ENCODE measurements at regions not wholly inside any gene's neighbourhood (a gene's known extent, or its start where the extent isn't known, plus 50 kb on each side); places are given as distances from the start of the nearest gene placed in this dataset.
"Not testable (repeated sequence)": the region's sequence is repeated elsewhere in the genome, so short reads cannot be mapped to it uniquely, and the experiment has no call there.

- DNase-seq (ENCODE audit: low spot score), result no peak
Observed at GRCh38 chr5:174489920-174490597, 234.3 kb upstream of the MSX2 start.

- DNase-seq (ENCODE audit: low spot score), result no peak
Observed at GRCh38 chr5:174490728-174491127, 233.7 kb upstream of the MSX2 start.

GRCh38 chr5:174491265-174491664, 233.1 kb upstream of the MSX2 start:
- no peak for DNase-seq (ENCODE audit: low spot score)

GRCh38 chr5:174491761-174492350, 232.5 kb upstream of the MSX2 start:
- DNase-seq (ENCODE audit: low spot score), result no peak

- no peak for DNase-seq (ENCODE audit: low spot score)
Observed at GRCh38 chr5:174493530-174493929, 230.9 kb upstream of the MSX2 start.

- DNase-seq (ENCODE audit: low spot score), result not testable (repeated sequence)
Observed at GRCh38 chr5:174497939-174498338, 226.4 kb upstream of the MSX2 start.

- not testable (repeated sequence) for DNase-seq (ENCODE audit: low spot score)
Observed at GRCh38 chr5:174498575-174498974, 225.8 kb upstream of the MSX2 start.

GRCh38 chr5:174500636-174501035, 223.7 kb upstream of the MSX2 start:
- DNase-seq (ENCODE audit: low spot score), result no peak

- DNase-seq (ENCODE audit: low spot score), result no peak
Observed at GRCh38 chr5:174501461-174502069, 222.8 kb upstream of the MSX2 start.

GRCh38 chr5:174503086-174503460, 221.3 kb upstream of the MSX2 start:
- no peak for DNase-seq (ENCODE audit: low spot score)

- no peak for DNase-seq (ENCODE audit: low spot score)
Observed at GRCh38 chr5:174503461-174504265, 220.7 kb upstream of the MSX2 start.

GRCh38 chr5:174504266-174504726, 220.1 kb upstream of the MSX2 start:
- no peak for DNase-seq (ENCODE audit: low spot score)

- no peak for DNase-seq (ENCODE audit: low spot score)
Observed at GRCh38 chr5:174505621-174506020, 218.8 kb upstream of the MSX2 start.

GRCh38 chr5:174510782-174511453, 213.5 kb upstream of the MSX2 start:
- DNase-seq (ENCODE audit: low spot score), result not testable (repeated sequence)

- no peak for DNase-seq (ENCODE audit: low spot score)
Observed at GRCh38 chr5:174511714-174512253, 212.6 kb upstream of the MSX2 start.

GRCh38 chr5:174514325-174514724, 210.1 kb upstream of the MSX2 start:
- DNase-seq (ENCODE audit: low spot score), result no peak

GRCh38 chr5:174514983-174515394, 209.4 kb upstream of the MSX2 start:
- DNase-seq (ENCODE audit: low spot score), result no peak

GRCh38 chr5:174516741-174517140, 207.6 kb upstream of the MSX2 start:
- no peak for DNase-seq (ENCODE audit: low spot score)

- DNase-seq (ENCODE audit: low spot score), result no peak
Observed at GRCh38 chr5:174518512-174518911, 205.9 kb upstream of the MSX2 start.

- no peak for DNase-seq (ENCODE audit: low spot score)
Observed at GRCh38 chr5:174520420-174521396, 203.7 kb upstream of the MSX2 start.

GRCh38 chr5:174521449-174521848, 202.9 kb upstream of the MSX2 start:
- DNase-seq (ENCODE audit: low spot score), result no peak
